ENCODE measurements at regions not wholly inside any gene's neighbourhood (a gene's known extent, or its start where the extent isn't known, plus 50 kb on each side); places are given as distances from the start of the nearest gene placed in this dataset.

DNA sequence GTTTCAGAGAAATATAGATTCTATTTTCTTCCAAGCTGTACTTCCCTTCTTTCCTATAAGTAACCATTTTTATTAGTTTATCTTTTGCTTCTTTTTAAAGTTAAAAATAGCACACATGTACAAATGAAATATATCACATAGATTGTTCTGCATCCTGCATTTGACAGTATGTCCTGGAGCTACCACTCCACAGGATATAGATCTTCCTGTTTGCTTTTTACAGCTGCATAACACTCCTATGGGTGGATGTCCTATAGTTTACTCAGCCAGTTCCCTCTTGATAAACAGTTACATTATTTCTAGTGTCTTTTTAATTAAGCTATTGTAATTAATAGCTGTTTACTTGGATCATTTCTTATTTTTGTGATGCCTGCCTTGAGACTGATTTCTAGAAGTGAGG, 301.6 kb upstream of the DDX53 start:
- no peaks in the 10 kb centered on the region for H3K27me3 Mint-ChIP-seq (ENCODE audit: low read depth)
- H3K9me3 Mint-ChIP-seq (ENCODE audit: insufficient read depth): no peaks in the 10 kb centered on the region
- no peak overlapping the region for H3K4me3 Mint-ChIP-seq
- no peaks in the 10 kb centered on the region for H3K36me3 Mint-ChIP-seq (ENCODE audit: low read depth)
- H3K27ac Mint-ChIP-seq: no peak overlapping the region
- ChIA-PET POLR2A (no interaction called here), CTCF (interaction anchor here (1.1 kb wide), 1 partner anchor 51 kb away, joined by 3 read pairs; no protein-coding TSS in a partner anchor)
- DNase-seq (no peak), ATAC-seq (no peak)
- H3K4me1 Mint-ChIP-seq (ENCODE audit: low read depth): no peaks in the 10 kb centered on the region

DNA sequence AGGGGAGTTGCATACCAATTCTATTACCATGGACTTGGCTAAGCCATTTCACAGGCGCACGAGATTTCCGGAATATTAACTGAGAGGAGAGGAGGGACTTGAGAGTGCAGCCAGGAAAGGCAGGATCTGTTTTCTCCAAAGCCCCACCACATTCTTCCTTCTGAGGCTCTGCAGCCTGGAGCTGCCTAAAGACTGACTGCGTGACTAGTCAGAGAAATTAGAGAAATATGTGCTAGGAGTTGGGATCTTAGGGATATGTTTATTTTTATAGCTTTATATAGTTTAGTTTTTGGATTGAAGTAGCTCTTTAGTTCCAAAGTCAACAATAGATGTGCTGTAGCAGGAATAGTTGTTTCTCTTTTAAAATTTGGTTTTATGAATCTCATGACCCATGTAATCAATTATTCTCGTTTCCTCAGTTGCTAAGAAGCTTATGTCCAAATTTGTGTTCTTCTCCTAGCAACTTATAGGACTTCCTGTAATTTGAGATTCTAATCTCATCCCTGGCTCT, 300.1 kb upstream of the DDX53 start:
- CTCF ChIA-PET: no interaction called here
- no peak for ATAC-seq
- no peaks in the 10 kb centered on the region for H3K9me3 Mint-ChIP-seq (ENCODE audit: insufficient read depth)
- H3K36me3 Mint-ChIP-seq (ENCODE audit: low read depth): no peaks in the 10 kb centered on the region
- H3K27me3 Mint-ChIP-seq (ENCODE audit: low read depth): no peaks in the 10 kb centered on the region
- no peak overlapping the region for H3K27ac Mint-ChIP-seq
- POLR2A ChIA-PET: no interaction called here
- H3K4me3 Mint-ChIP-seq: no peak overlapping the region
- DNase-seq: no peak
- H3K4me1 Mint-ChIP-seq (ENCODE audit: low read depth): no peaks in the 10 kb centered on the region

DNA sequence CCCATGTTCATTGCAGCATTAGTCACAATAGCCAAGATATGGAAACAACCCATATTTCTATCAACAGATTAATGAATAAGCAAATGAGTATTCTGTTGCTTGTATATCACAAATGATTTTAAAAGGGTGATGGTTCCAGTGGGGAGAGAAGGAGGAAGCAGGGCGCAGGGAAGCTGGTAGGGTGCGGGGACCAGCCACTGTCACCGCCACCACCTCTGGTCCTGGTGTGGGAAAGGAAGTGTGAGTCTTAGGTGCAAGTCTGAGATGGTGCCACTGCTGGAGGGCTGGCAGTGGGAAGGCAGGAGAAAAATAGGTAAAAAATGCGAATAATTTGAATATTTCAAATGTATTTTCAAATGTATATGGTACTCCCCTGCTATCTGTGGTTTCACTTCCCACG, 286.8 kb upstream of the DDX53 start:
- no peak for ATAC-seq
- DNase-seq: no peak
- CTCF ChIA-PET: no interaction called here
- H3K4me3 Mint-ChIP-seq: no peak overlapping the region
- H3K4me1 Mint-ChIP-seq (ENCODE audit: low read depth): no peaks in the 10 kb centered on the region
- no peaks in the 10 kb centered on the region for H3K9me3 Mint-ChIP-seq (ENCODE audit: insufficient read depth)
- H3K27me3 Mint-ChIP-seq (ENCODE audit: low read depth): no peaks in the 10 kb centered on the region
- H3K36me3 Mint-ChIP-seq (ENCODE audit: low read depth): no peaks in the 10 kb centered on the region
- POLR2A ChIA-PET: no interaction called here
- H3K27ac Mint-ChIP-seq: no peak overlapping the region

DNA sequence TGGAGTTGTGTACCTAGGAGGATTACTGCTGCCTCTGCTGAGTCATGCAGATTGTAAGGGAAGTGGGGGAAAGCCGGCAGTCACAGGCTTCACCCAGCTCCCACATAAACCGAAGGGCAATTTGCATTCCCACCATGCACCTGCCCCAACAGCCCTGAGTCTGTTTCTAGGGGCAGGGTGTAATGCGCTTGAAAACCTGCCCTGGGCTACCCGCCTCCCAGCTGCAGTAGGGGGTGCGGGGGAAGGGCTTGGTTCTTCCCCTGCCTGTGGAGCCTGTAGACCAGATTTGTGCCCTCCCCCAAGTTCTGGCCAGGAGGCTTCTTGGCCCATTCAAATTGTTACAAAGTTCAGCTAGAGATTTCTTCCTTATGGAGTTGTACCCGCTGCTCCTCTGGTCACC, 269.2 kb upstream of the DDX53 start:
- no peak overlapping the region for H3K4me3 Mint-ChIP-seq
- DNase-seq (no peak), ATAC-seq (no peak)
- H3K36me3 Mint-ChIP-seq (ENCODE audit: low read depth): no peaks in the 10 kb centered on the region
- no peak overlapping the region for H3K27ac Mint-ChIP-seq
- ChIA-PET CTCF (no interaction called here), POLR2A (no interaction called here)
- no peaks in the 10 kb centered on the region for H3K27me3 Mint-ChIP-seq (ENCODE audit: low read depth)
- H3K9me3 Mint-ChIP-seq (ENCODE audit: insufficient read depth): no peaks in the 10 kb centered on the region
- no peaks in the 10 kb centered on the region for H3K4me1 Mint-ChIP-seq (ENCODE audit: low read depth)

DNA sequence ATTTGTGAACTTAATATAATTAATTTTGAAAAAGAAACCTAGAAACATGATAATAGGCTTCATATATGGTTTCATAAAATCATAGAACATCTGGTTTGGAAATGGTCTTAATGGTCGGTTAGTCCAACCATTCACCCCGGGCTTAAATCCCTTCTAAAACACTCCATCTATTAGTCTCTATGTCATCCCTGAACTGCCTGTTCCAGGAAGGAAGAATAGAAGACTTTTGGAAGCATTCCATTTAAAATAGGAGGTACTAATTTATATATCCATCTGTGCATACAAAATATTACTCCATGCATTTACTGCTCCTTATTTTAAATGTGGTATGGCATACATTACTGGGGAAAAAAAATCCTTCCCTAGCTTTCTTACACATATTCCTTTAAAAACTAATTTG, 262.2 kb upstream of the DDX53 start:
- Mint-ChIP-seq H3K27ac (no peak overlapping the region), H3K9me3 (ENCODE audit: insufficient read depth) (no peaks in the 10 kb centered on the region), H3K36me3 (ENCODE audit: low read depth) (no peaks in the 10 kb centered on the region), H3K27me3 (ENCODE audit: low read depth) (no peaks in the 10 kb centered on the region), H3K4me1 (ENCODE audit: low read depth) (no peaks in the 10 kb centered on the region), H3K4me3 (no peak overlapping the region)
- POLR2A ChIA-PET: no interaction called here
- DNase-seq: no peak
- CTCF ChIA-PET: no interaction called here
- no peak for ATAC-seq

DNA sequence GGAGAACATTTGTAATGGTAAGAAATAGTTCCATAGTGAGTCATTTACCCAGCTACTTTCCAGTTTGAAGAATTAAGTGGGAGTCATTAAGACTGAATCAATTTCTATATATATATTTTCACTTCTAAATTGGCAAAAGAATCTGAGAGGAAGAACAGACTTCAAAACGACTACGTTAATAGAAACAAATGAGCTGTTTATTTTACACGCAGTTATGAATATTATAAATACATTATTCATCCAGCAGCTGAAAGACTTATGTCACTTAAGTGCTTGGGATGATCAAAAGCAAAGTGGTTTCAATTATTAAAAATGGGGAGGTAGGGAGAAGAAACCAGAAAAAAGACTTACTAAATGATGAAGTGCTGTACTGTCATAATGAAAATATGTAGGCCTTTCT, 260.5 kb upstream of the DDX53 start:
- ATAC-seq (no peak), DNase-seq (no peak)
- no peaks in the 10 kb centered on the region for H3K36me3 Mint-ChIP-seq (ENCODE audit: low read depth)
- no peaks in the 10 kb centered on the region for H3K4me1 Mint-ChIP-seq (ENCODE audit: low read depth)
- H3K27ac Mint-ChIP-seq: no peak overlapping the region
- ChIA-PET POLR2A (no interaction called here), CTCF (no interaction called here)
- no peaks in the 10 kb centered on the region for H3K27me3 Mint-ChIP-seq (ENCODE audit: low read depth)
- no peaks in the 10 kb centered on the region for H3K9me3 Mint-ChIP-seq (ENCODE audit: insufficient read depth)
- no peak overlapping the region for H3K4me3 Mint-ChIP-seq

DNA sequence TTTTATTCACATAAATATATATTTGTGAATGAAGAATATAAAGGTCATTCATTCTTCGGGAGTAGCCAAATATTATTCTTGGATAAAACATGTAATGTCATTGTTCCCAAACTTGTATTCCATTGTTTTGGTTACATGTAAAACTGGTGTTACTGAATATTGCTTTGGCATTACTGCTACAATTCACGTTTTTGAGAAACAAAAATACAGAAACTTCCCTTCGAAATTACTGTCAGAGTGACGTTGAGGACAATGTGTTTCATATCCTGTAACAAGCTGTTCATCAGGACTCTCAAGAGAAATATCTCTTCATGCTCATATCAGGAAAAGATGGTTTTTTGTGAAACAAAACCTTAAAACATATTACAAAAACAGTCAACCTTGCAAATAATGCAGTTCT, 258.9 kb upstream of the DDX53 start:
- ATAC-seq: no peak
- POLR2A ChIA-PET: no interaction called here
- Mint-ChIP-seq H3K4me1 (ENCODE audit: low read depth) (no peaks in the 10 kb centered on the region), H3K4me3 (no peak overlapping the region), H3K9me3 (ENCODE audit: insufficient read depth) (no peaks in the 10 kb centered on the region), H3K36me3 (ENCODE audit: low read depth) (no peaks in the 10 kb centered on the region), H3K27me3 (ENCODE audit: low read depth) (no peaks in the 10 kb centered on the region), H3K27ac (no peak overlapping the region)
- CTCF ChIA-PET: no interaction called here
- DNase-seq: no peak

DNA sequence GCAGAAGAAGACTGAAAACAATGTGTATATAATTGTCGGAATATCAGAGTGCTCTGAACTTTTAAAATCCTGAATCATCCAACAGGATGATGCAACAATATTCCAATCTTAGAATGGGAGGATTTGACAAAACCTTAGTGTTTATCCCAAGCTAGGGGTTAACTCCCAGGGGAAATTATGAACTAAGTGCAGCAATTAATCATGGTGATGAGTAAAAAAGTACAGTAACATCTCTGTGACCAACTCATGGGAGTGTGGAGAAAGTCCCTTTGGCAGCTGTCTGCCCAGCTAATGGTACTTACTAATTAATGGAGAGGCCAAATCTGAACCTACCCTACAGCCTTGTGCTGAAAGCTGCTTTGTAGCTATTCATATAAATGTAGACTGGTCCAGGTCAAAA, 257.6 kb upstream of the DDX53 start:
- DNase-seq (no peak), ATAC-seq (no peak)
- no peaks in the 10 kb centered on the region for H3K4me1 Mint-ChIP-seq (ENCODE audit: low read depth)
- H3K4me3 Mint-ChIP-seq: no peak overlapping the region
- POLR2A ChIA-PET: no interaction called here
- no peak overlapping the region for H3K27ac Mint-ChIP-seq
- no peaks in the 10 kb centered on the region for H3K27me3 Mint-ChIP-seq (ENCODE audit: low read depth)
- H3K9me3 Mint-ChIP-seq (ENCODE audit: insufficient read depth): no peaks in the 10 kb centered on the region
- CTCF ChIA-PET: interaction anchor here (0.5 kb wide), 1 partner anchor 606 kb away, joined by 3 read pairs; no protein-coding TSS in a partner anchor
- no peaks in the 10 kb centered on the region for H3K36me3 Mint-ChIP-seq (ENCODE audit: low read depth)

DNA sequence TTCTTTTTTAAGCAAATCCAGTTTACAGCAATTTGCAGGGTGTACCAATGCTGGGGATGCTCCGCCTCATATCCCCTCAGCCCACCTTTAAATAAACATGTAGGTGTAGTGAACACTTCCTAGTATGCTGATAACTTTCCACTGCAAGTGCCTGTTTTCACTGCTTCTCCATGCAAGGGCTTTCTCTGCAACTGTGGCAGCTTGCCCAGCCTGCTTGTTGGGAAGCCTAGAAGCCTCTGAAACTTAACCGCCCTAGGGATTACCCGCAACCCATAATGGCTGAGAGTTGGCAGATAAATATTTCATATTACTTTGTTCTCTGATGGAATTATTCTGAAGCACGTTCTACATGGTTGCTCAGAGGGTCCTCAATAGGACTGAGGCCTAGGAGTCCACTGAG, 253.7 kb upstream of the DDX53 start:
- no peak overlapping the region for H3K4me3 Mint-ChIP-seq
- H3K4me1 Mint-ChIP-seq (ENCODE audit: low read depth): no peaks in the 10 kb centered on the region
- no peak for ATAC-seq
- CTCF ChIA-PET: no interaction called here
- DNase-seq: no peak
- H3K36me3 Mint-ChIP-seq (ENCODE audit: low read depth): no peaks in the 10 kb centered on the region
- no peak overlapping the region for H3K27ac Mint-ChIP-seq
- H3K27me3 Mint-ChIP-seq (ENCODE audit: low read depth): no peaks in the 10 kb centered on the region
- no peaks in the 10 kb centered on the region for H3K9me3 Mint-ChIP-seq (ENCODE audit: insufficient read depth)
- POLR2A ChIA-PET: no interaction called here

DNA sequence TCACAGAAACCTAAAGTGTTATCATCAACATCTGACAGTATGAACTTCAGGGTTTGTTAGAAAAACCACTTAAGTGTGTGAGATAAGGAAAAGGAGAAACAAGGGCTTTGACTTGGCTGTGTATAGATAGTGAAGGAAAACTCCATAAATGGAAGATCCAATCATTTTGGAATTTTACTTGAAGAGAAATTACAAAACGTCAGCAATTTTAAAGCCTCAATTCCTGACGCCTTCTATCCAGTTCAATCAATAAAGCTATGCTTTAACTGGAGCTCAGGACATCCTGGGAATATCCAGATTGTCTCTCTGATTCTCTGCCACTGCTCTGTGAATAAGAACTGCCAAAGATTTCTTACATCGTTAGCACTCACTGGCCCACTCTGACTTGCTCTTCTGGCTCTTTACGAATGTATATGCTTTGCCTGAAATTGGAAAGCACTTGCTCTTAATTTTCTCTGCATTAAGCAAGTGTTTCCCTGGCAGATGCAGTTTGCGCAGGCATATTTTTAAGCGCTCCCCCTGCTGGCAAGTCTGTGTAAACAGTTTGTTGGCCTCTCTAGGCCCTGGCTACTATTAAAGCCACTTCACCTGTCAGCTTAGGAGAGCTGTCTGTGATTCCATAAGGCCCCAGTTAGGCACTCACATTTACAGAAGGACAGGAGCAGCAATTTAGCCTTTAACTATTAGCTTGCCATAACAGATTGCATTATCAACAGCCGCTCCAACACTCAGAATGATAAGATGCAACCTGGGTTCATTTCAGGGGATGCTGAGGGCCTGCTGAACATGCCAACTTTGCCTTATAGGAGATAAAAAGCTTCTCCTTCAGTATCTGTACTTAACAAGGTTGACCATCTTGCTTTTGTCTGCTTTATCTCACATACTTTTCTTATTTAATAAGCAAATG, 251.4 kb upstream of the DDX53 start:
- ATAC-seq (no peak), DNase-seq (peak; percentile 41)
- Mint-ChIP-seq H3K9me3 (ENCODE audit: insufficient read depth) (no peaks in the 10 kb centered on the region), H3K4me3 (no peak overlapping the region), H3K27me3 (ENCODE audit: low read depth) (no peaks in the 10 kb centered on the region), H3K27ac (no peak overlapping the region), H3K36me3 (ENCODE audit: low read depth) (no peaks in the 10 kb centered on the region), H3K4me1 (ENCODE audit: low read depth) (no peaks in the 10 kb centered on the region)
- POLR2A ChIA-PET: no interaction called here
- CTCF ChIA-PET: interaction anchor here (0.6 to 2.1 kb wide), 9 partner anchors 9 to 763 kb away, joined by 3 to 16 read pairs (median 3); no protein-coding TSS in a partner anchor

DNA sequence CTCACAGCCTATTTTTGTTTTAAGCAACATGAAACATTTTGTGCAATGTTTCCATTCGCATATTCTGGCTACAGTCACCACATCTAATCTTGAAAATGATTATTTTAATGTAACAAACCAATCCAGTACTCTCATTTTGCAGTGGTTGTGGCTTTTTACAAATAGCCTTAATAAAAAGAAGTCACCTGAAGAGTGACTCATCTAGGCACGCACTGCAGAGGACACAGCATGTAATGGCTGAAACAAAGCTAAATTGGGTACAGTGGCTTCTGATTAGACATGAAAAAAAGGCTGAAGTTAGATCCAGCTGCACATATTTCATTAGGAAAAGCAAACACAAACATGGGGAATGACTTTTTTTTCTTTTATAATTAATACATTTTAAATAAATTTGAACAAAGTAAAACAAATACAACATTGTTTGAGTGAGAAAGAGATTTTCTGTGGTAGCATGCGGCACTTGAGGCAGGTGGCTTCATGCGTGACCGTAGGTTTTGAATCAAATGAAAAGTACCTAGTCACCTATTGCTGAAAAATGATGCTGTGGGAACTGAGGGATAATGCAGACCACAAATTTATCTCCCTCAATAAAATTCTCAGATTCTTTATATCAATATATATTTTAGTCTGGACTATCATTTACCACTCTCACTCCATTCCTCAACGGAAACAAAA, 240.8 kb upstream of the DDX53 start:
- ATAC-seq: no peak
- DNase-seq: no peak
- no peak overlapping the region for H3K4me3 Mint-ChIP-seq
- H3K36me3 Mint-ChIP-seq (ENCODE audit: low read depth): no peaks in the 10 kb centered on the region
- CTCF ChIA-PET: no interaction called here
- POLR2A ChIA-PET: no interaction called here
- no peaks in the 10 kb centered on the region for H3K9me3 Mint-ChIP-seq (ENCODE audit: insufficient read depth)
- no peaks in the 10 kb centered on the region for H3K4me1 Mint-ChIP-seq (ENCODE audit: low read depth)
- no peaks in the 10 kb centered on the region for H3K27me3 Mint-ChIP-seq (ENCODE audit: low read depth)
- H3K27ac Mint-ChIP-seq: no peak overlapping the region

DNA sequence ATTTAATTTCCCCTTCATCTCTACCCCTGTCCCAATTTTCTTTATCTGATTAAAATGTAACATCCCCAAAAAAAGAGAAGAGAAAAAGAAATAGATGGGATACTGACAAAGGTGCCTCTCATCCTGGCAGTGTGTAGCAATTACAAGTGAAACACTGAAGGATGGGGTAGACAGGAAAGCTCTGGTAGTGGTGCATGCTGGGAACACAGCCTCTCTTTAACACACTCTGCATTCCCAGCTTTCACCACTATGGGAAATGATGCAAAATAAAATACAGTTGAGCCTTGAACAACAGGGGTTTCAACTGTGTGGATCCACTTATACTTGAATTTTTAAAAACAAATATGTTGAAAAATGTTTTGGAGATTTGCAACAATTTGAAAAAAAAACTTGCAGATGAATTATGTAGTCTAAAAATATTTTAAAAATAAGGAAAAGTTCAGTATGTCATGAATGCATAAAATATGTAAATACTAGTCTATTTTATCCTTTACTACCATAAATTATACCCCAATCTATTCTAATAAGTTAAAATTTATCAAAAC, 239.2 kb upstream of the DDX53 start:
- POLR2A ChIA-PET: no interaction called here
- DNase-seq (no peak), ATAC-seq (no peak)
- no peak overlapping the region for H3K4me3 Mint-ChIP-seq
- H3K4me1 Mint-ChIP-seq (ENCODE audit: low read depth): no peaks in the 10 kb centered on the region
- H3K27me3 Mint-ChIP-seq (ENCODE audit: low read depth): no peaks in the 10 kb centered on the region
- CTCF ChIA-PET: no interaction called here
- H3K27ac Mint-ChIP-seq: no peak overlapping the region
- no peaks in the 10 kb centered on the region for H3K36me3 Mint-ChIP-seq (ENCODE audit: low read depth)
- no peaks in the 10 kb centered on the region for H3K9me3 Mint-ChIP-seq (ENCODE audit: insufficient read depth)

Measured in activated CD8-positive, alpha-beta T cell treated with anti-CD3 and anti-CD28 coated beads, Interleukin-2, amount 10 ng/mL, durations not matched to agents 7 days and 5 days (primary cell).